ENCODE measurements at regions not wholly inside any gene's neighbourhood (a gene's known extent, or its start where the extent isn't known, plus 50 kb on each side); places are given as distances from the start of the nearest gene placed in this dataset.

- Mint-ChIP-seq H3K9me3 (peaks cover 22 to 26% of the 10 kb centered on the region in 2 donors), H3K4me3 (no peak overlapping the region), H3K27ac (no peak overlapping the region), H3K4me1 (no peaks in the 10 kb centered on the region), H3K27me3 (ENCODE audit: low read depth in 2 of 2) (no peaks in the 10 kb centered on the region), H3K36me3 (no peaks in the 10 kb centered on the region)
- WGBS (ENCODE audit: insufficient coverage): 75% methylated on average over 3 of the region's 3 CpGs
- DNase-seq (no peak), ATAC-seq (no peak)
- Histone ChIP-seq H3K9me3 (ENCODE audit: control insufficient read depth, insufficient read depth, low read length) (no peaks in the 10 kb centered on the region), H3K4me1 (ENCODE audit: control insufficient read depth, insufficient read depth, low read length) (no peaks in the 10 kb centered on the region), H3K4me3 (ENCODE audit: low read length) (no peak overlapping the region), H3K27me3 (ENCODE audit: control insufficient read depth, insufficient read depth, low read length) (no peaks in the 10 kb centered on the region), H3K36me3 (ENCODE audit: control insufficient read depth, insufficient read depth, low read length) (no peaks in the 10 kb centered on the region), H3K27ac (ENCODE audit: low read length) (no peak overlapping the region)
- TF ChIP-seq, protein P1, sequence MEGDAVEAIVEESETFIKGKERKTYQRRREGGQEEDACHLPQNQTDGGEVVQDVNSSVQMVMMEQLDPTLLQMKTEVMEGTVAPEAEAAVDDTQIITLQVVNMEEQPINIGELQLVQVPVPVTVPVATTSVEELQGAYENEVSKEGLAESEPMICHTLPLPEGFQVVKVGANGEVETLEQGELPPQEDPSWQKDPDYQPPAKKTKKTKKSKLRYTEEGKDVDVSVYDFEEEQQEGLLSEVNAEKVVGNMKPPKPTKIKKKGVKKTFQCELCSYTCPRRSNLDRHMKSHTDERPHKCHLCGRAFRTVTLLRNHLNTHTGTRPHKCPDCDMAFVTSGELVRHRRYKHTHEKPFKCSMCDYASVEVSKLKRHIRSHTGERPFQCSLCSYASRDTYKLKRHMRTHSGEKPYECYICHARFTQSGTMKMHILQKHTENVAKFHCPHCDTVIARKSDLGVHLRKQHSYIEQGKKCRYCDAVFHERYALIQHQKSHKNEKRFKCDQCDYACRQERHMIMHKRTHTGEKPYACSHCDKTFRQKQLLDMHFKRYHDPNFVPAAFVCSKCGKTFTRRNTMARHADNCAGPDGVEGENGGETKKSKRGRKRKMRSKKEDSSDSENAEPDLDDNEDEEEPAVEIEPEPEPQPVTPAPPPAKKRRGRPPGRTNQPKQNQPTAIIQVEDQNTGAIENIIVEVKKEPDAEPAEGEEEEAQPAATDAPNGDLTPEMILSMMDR (IDR thresholded peaks at IDR 0.05): no peak
- intact Hi-C loops (cut with micrococcal nuclease): no loop called here
These were observed 663.8 kb upstream of the API5 start for GRCh38 chr11:42647993-42648392.

DNA sequence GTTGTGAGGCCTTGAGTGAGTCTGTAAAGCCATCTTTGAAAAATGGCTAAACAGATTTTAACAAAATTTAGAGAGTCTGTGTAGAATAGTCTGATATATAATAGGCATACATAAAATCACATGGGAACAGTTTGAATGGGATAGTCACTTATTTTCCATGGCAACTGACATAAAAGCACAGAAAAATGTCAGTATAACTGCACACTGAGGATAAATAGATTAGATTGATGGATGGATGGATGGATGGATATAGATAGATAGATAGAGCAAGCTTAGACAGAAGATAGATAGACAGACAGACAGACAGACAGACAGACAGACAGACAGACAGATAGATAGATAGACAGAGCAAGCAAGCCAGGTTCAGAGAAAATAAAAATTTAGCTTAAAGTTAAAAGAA lies 660.2 kb upstream of the API5 start:
- no peaks in the 10 kb centered on the region for H3K4me1 ChIP-seq (ENCODE audit: control insufficient read depth, insufficient read depth, low read length)
- H3K36me3 ChIP-seq (ENCODE audit: control insufficient read depth, insufficient read depth, low read length): no peaks in the 10 kb centered on the region
- H3K4me3 ChIP-seq (ENCODE audit: low read length): no peak overlapping the region
- H3K9me3 ChIP-seq (ENCODE audit: control insufficient read depth, insufficient read depth, low read length): no peaks in the 10 kb centered on the region
- TF ChIP-seq, protein P1 (IDR thresholded peaks at IDR 0.05): no peak
- H3K4me3 Mint-ChIP-seq: no peak overlapping the region
- no peaks in the 10 kb centered on the region for H3K27me3 ChIP-seq (ENCODE audit: control insufficient read depth, insufficient read depth, low read length)
- H3K36me3 Mint-ChIP-seq: no peaks in the 10 kb centered on the region
- H3K27ac ChIP-seq (ENCODE audit: low read length): no peak overlapping the region
- intact Hi-C loops (cut with micrococcal nuclease): no loop called here
- peaks cover 13 to 29% of the 10 kb centered on the region in 2 donors for H3K9me3 Mint-ChIP-seq
- DNase-seq (no peak), ATAC-seq (no peak)
- H3K4me1 Mint-ChIP-seq: no peaks in the 10 kb centered on the region
- no peak overlapping the region for H3K27ac Mint-ChIP-seq
- H3K27me3 Mint-ChIP-seq (ENCODE audit: low read depth in 2 of 2): no peaks in the 10 kb centered on the region

GRCh38 chr11:42657169-42657568 lies 654.6 kb upstream of the API5 start:
- H3K27me3 ChIP-seq (ENCODE audit: control insufficient read depth, insufficient read depth, low read length): no peaks in the 10 kb centered on the region
- no peaks in the 10 kb centered on the region for H3K4me1 ChIP-seq (ENCODE audit: control insufficient read depth, insufficient read depth, low read length)
- H3K9me3 Mint-ChIP-seq: peaks cover 8 to 25% of the 10 kb centered on the region in 2 donors
- H3K4me1 Mint-ChIP-seq: no peaks in the 10 kb centered on the region
- no peak for DNase-seq
- H3K27ac ChIP-seq (ENCODE audit: low read length): no peak overlapping the region
- no peaks in the 10 kb centered on the region for H3K36me3 ChIP-seq (ENCODE audit: control insufficient read depth, insufficient read depth, low read length)
- 79% methylated on average over 3 of the region's 3 CpGs for WGBS (ENCODE audit: insufficient coverage)
- TF ChIP-seq, protein P1 (IDR thresholded peaks at IDR 0.05): no peak
- no peak overlapping the region for H3K4me3 ChIP-seq (ENCODE audit: low read length)
- intact Hi-C loops (cut with micrococcal nuclease): no loop called here
- no peaks in the 10 kb centered on the region for H3K27me3 Mint-ChIP-seq (ENCODE audit: low read depth in 2 of 2)
- no peak overlapping the region for H3K4me3 Mint-ChIP-seq
- ATAC-seq: no peak
- H3K36me3 Mint-ChIP-seq: no peaks in the 10 kb centered on the region
- no peak overlapping the region for H3K27ac Mint-ChIP-seq
- peaks cover 3% of the 10 kb centered on the region for H3K9me3 ChIP-seq (ENCODE audit: control insufficient read depth, insufficient read depth, low read length)

DNA sequence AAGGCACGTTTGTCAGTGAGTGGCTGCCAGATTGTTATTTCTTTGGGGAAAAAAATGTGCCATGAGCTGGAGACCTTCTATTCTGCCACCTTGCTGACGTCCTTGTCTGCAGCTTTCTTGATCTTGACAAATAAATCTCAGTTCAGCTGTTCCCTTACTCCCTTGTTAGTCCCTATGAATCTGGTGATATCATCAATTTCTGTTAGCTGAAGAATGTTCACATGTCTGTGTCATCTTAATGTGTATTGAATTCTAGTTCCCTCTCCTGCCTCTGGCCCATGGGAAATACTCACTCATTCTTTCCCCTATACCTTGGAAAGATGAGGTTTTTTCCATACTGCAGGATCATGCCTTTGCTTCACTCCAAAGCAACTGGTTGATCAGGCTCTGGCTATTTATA lies 649.9 kb upstream of the API5 start:
- Histone ChIP-seq H3K4me3 (ENCODE audit: low read length) (no peak overlapping the region), H3K9me3 (ENCODE audit: control insufficient read depth, insufficient read depth, low read length) (peaks cover 3% of the 10 kb centered on the region), H3K27ac (ENCODE audit: low read length) (no peak overlapping the region), H3K36me3 (ENCODE audit: control insufficient read depth, insufficient read depth, low read length) (no peaks in the 10 kb centered on the region), H3K27me3 (ENCODE audit: control insufficient read depth, insufficient read depth, low read length) (no peaks in the 10 kb centered on the region), H3K4me1 (ENCODE audit: control insufficient read depth, insufficient read depth, low read length) (no peaks in the 10 kb centered on the region)
- TF ChIP-seq, protein P1 (IDR thresholded peaks at IDR 0.05): no peak
- no peak overlapping the region for H3K27ac Mint-ChIP-seq
- 51% methylated on average over 2 of the region's 2 CpGs for WGBS (ENCODE audit: insufficient coverage)
- no peak for ATAC-seq
- DNase-seq: no peak
- intact Hi-C loops (cut with micrococcal nuclease): no loop called here
- H3K27me3 Mint-ChIP-seq (ENCODE audit: low read depth in 2 of 2): no peaks in the 10 kb centered on the region
- peaks cover 11 to 21% of the 10 kb centered on the region in 2 donors for H3K9me3 Mint-ChIP-seq
- H3K36me3 Mint-ChIP-seq: no peaks in the 10 kb centered on the region
- H3K4me1 Mint-ChIP-seq: no peaks in the 10 kb centered on the region
- H3K4me3 Mint-ChIP-seq: no peak overlapping the region

Measured in natural killer cell (primary cell).